Ishikawa (cell line): ENCODE measurements at regions not wholly inside any gene's neighbourhood (a gene's known extent, or its start where the extent isn't known, plus 50 kb on each side); places are given as distances from the start of the nearest gene placed in this dataset.

ENCODE experiments used
- CEBPB ChIP-seq: IDR thresholded peaks from 2 replicates; pipeline ENCODE4 v1.6.1; 2012
- CREB1 ChIP-seq: IDR thresholded peaks from 2 replicates; pipeline ENCODE4 v1.6.1; 2012; ENCODE audit warnings: low read depth
- EGR1 ChIP-seq: IDR thresholded peaks from 2 replicates; pipeline ENCODE4 v1.6.1; 2012
- EP300 ChIP-seq: IDR thresholded peaks from 2 replicates; pipeline ENCODE4 v1.6.1; 2012; ENCODE audit warnings: borderline replicate concordance
- FOXM1 ChIP-seq: IDR thresholded peaks from 2 replicates; pipeline ENCODE4 v1.6.1; 2012; ENCODE audit warnings: low read depth, borderline replicate concordance
- MAX ChIP-seq: IDR thresholded peaks from 2 replicates; pipeline ENCODE4 v1.6.1; 2012
- NFIC ChIP-seq: IDR thresholded peaks from 2 replicates; pipeline ENCODE4 v1.6.1; 2012
- RAD21 ChIP-seq: IDR thresholded peaks from 2 replicates; pipeline ENCODE4 v1.6.1; 2012; ENCODE audit warnings: low read depth
- REST ChIP-seq: IDR thresholded peaks from 2 replicates; pipeline ENCODE4 v1.6.1; 2012; ENCODE audit warnings: low read depth, mild to moderate bottlenecking
- TAF1 ChIP-seq: IDR thresholded peaks from 2 replicates; pipeline ENCODE4 v1.6.1; 2012; ENCODE audit warnings: low read depth, mild to moderate bottlenecking
- TCF12 ChIP-seq: IDR thresholded peaks from 2 replicates; pipeline ENCODE4 v1.6.1; 2012; ENCODE audit warnings: low read depth
- TEAD4 ChIP-seq: IDR thresholded peaks from 2 replicates; pipeline ENCODE4 v1.6.1; 2012
- USF1 ChIP-seq: IDR thresholded peaks from 2 replicates; pipeline ENCODE4 v1.6.1; 2012
- YY1 ChIP-seq: IDR thresholded peaks from 2 replicates; pipeline ENCODE4 v1.6.1; 2012; ENCODE audit warnings: low read depth
- ZBTB7A ChIP-seq: IDR thresholded peaks from 2 replicates; pipeline ENCODE4 v1.6.1; 2012; ENCODE audit warnings: low read depth

- TF ChIP-seq MAX = no peak
- no peak for TF ChIP-seq TEAD4
- TF ChIP-seq CREB1 = no peak
- TF ChIP-seq EGR1 = no peak
- TF ChIP-seq ZBTB7A = no peak
- no peak for TF ChIP-seq NFIC
- no peak for TF ChIP-seq REST
- no peak for TF ChIP-seq CEBPB
- no peak for TF ChIP-seq FOXM1
- no peak for TF ChIP-seq TCF12
- TF ChIP-seq USF1 = no peak
- TF ChIP-seq YY1 = no peak
- no peak for TF ChIP-seq RAD21
- TF ChIP-seq TAF1 = no peak
These were observed 310.0 kb downstream of the CBLN1 start for GRCh38 chr16:48971571-48972077.

- TF ChIP-seq NFIC (no peak), TEAD4 (no peak), RAD21 (no peak), EGR1 (no peak), TAF1 (no peak), CEBPB (no peak), TCF12 (no peak), YY1 (no peak), USF1 (no peak), EP300 (no peak), REST (no peak), CREB1 (no peak), ZBTB7A (no peak)
These were observed 311.4 kb downstream of the CBLN1 start for GRCh38 chr16:48970216-48970615.

- no peak for TF ChIP-seq TCF12
- no peak for TF ChIP-seq MAX
- no peak for TF ChIP-seq REST
- no peak for TF ChIP-seq CREB1
- no peak for TF ChIP-seq USF1
- no peak for TF ChIP-seq TAF1
- TF ChIP-seq FOXM1 = no peak
- TF ChIP-seq NFIC = no peak
- no peak for TF ChIP-seq EP300
- TF ChIP-seq RAD21 = no peak
- no peak for TF ChIP-seq TEAD4
- TF ChIP-seq CEBPB = no peak
- TF ChIP-seq YY1 = no peak
- no peak for TF ChIP-seq EGR1
- no peak for TF ChIP-seq ZBTB7A
These were observed 312.0 kb downstream of the CBLN1 start for GRCh38 chr16:48969611-48970010.

GRCh38 chr16:48965386-48965785 lies 316.3 kb downstream of the CBLN1 start:
- TF ChIP-seq FOXM1 (no peak), CEBPB (no peak)
